ENCODE measurements at regions not wholly inside any gene's neighbourhood (a gene's known extent, or its start where the extent isn't known, plus 50 kb on each side); places are given as distances from the start of the nearest gene placed in this dataset.
"Not testable (repeated sequence)": the region's sequence is repeated elsewhere in the genome, so short reads cannot be mapped to it uniquely, and the experiment has no call there.

GRCh38 chr12:59294221-59294620 is 301.6 kb upstream of the SLC16A7 start:
- DNase-seq (ENCODE audit: low spot score) = no peak
- H3K27me3 ChIP-seq (ENCODE audit: insufficient read depth, poor library complexity, severe bottlenecking) = no peaks in the 10 kb centered on the region
- H3K4me1 ChIP-seq (ENCODE audit: insufficient read depth, poor library complexity, severe bottlenecking) = no peaks in the 10 kb centered on the region
- ATAC-seq (ENCODE audit: low read depth) = no peak
- no peaks in the 10 kb centered on the region for H3K9me3 ChIP-seq (ENCODE audit: severe bottlenecking)
- no peak for TF ChIP-seq CTCF (IDR thresholded peaks at IDR 0.05; ENCODE audit: poor library complexity, severe bottlenecking)
- H3K4me3 ChIP-seq (ENCODE audit: severe bottlenecking) = no peak overlapping the region
- H3K27ac ChIP-seq (ENCODE audit: poor library complexity, severe bottlenecking) = no peak overlapping the region
- H3K36me3 ChIP-seq (ENCODE audit: low read depth) = no peaks in the 10 kb centered on the region

DNA sequence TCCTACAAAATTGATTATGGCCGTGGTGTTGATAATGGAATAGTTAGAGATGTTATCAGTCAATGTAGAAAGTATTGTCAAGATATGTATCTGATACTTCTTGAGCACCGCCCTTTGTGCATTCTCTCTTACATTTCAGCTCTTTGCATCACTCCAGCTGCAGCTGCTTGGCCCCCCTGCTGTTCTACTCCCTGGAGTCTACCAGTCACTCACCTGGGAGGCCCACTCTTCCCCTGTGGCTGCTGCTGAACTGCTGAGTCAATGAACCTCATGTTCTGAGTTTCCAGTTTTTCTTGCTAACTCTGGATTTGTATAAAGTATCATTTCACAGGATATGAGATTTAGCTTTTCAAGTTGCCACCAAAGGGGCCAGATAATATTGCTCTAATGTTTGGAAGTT is 312.8 kb upstream of the SLC16A7 start:
- Histone ChIP-seq H3K4me1 (ENCODE audit: insufficient read depth, poor library complexity, severe bottlenecking) (no peaks in the 10 kb centered on the region), H3K9me3 (ENCODE audit: severe bottlenecking) (no peaks in the 10 kb centered on the region), H3K4me3 (ENCODE audit: severe bottlenecking) (no peak overlapping the region), H3K36me3 (ENCODE audit: low read depth) (no peaks in the 10 kb centered on the region), H3K27ac (ENCODE audit: poor library complexity, severe bottlenecking) (no peak overlapping the region), H3K27me3 (ENCODE audit: insufficient read depth, poor library complexity, severe bottlenecking) (no peaks in the 10 kb centered on the region)
- DNase-seq (ENCODE audit: low spot score) = no peak
- no peak for TF ChIP-seq CTCF (IDR thresholded peaks at IDR 0.05; ENCODE audit: poor library complexity, severe bottlenecking)
- ATAC-seq (ENCODE audit: low read depth) = no peak

- H3K9me3 ChIP-seq (ENCODE audit: severe bottlenecking); H3K27me3 ChIP-seq (ENCODE audit: insufficient read depth, poor library complexity, severe bottlenecking); ATAC-seq (ENCODE audit: low read depth); DNase-seq (ENCODE audit: low spot score); H3K27ac ChIP-seq (ENCODE audit: poor library complexity, severe bottlenecking); H3K4me3 ChIP-seq (ENCODE audit: severe bottlenecking); H3K4me1 ChIP-seq (ENCODE audit: insufficient read depth, poor library complexity, severe bottlenecking); H3K36me3 ChIP-seq (ENCODE audit: low read depth): not testable (repeated sequence)
Observed at GRCh38 chr12:59273561-59273960, 322.3 kb upstream of the SLC16A7 start.

- H3K27me3 ChIP-seq (ENCODE audit: insufficient read depth, poor library complexity, severe bottlenecking) = peaks cover 9% of the 10 kb centered on the region
- TF ChIP-seq CTCF (IDR thresholded peaks at IDR 0.05; ENCODE audit: poor library complexity, severe bottlenecking) = no peak
- H3K9me3 ChIP-seq (ENCODE audit: severe bottlenecking) = no peaks in the 10 kb centered on the region
- H3K4me3 ChIP-seq (ENCODE audit: severe bottlenecking) = no peak overlapping the region
- ATAC-seq (ENCODE audit: low read depth) (no peak), DNase-seq (ENCODE audit: low spot score) (no peak)
- no peak overlapping the region for H3K27ac ChIP-seq (ENCODE audit: poor library complexity, severe bottlenecking)
- H3K36me3 ChIP-seq (ENCODE audit: low read depth) = no peaks in the 10 kb centered on the region
- H3K4me1 ChIP-seq (ENCODE audit: insufficient read depth, poor library complexity, severe bottlenecking) = no peaks in the 10 kb centered on the region
Observed at GRCh38 chr12:59268295-59268809, 327.5 kb upstream of the SLC16A7 start.

DNA sequence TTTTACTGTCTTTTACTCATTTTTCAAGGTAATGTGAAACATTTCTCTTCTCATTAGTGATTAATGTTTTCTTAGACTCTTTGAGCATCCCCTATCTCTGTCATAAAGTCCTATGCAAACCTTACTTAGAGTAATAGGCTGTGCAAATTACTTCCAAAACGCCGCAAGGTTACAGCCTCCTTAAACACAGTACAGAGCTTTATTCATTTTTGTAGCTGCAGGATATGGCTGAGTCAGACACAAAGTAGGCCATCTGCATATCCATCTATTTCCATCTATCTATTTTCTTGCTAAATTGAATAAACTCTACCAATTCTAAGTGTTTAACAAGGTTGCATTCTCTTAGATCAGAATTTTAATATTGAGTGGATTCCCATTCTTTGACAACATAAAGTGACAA is 335.6 kb upstream of the SLC16A7 start:
- Histone ChIP-seq H3K9me3 (ENCODE audit: severe bottlenecking) (no peaks in the 10 kb centered on the region), H3K4me3 (ENCODE audit: severe bottlenecking) (no peak overlapping the region), H3K27ac (ENCODE audit: poor library complexity, severe bottlenecking) (no peak overlapping the region), H3K36me3 (ENCODE audit: low read depth) (no peaks in the 10 kb centered on the region), H3K27me3 (ENCODE audit: insufficient read depth, poor library complexity, severe bottlenecking) (peaks cover 8% of the 10 kb centered on the region), H3K4me1 (ENCODE audit: insufficient read depth, poor library complexity, severe bottlenecking) (no peaks in the 10 kb centered on the region)
- no peak for DNase-seq (ENCODE audit: low spot score)
- no peak for TF ChIP-seq CTCF (IDR thresholded peaks at IDR 0.05; ENCODE audit: poor library complexity, severe bottlenecking)
- no peak for ATAC-seq (ENCODE audit: low read depth)
